Gastroesophageal sphincter (tissue), 4 donors: ENCODE measurements at regions not wholly inside any gene's neighbourhood (a gene's known extent, or its start where the extent isn't known, plus 50 kb on each side); places are given as distances from the start of the nearest gene placed in this dataset.

Experiments
- ATAC-seq: fragments of 150-250 bp; one replicate; pipeline ENCODE4 v1.9.1; 2016; ENCODE audit warnings: mild to moderate bottlenecking, moderate library complexity
- H3K27ac ChIP-seq, 4 donors: fragments of 200-600 bp; sonication (generic) in 3 of 4; 1 replicate in 3 of 4; 2 replicates in 1 of 4; pipeline ENCODE4 v1.5.1; 2016 to 2019
- H3K27me3 ChIP-seq: fragments of 200-600 bp; sonication (generic); one replicate; pipeline ENCODE4 v1.5.1; 2019
- H3K36me3 ChIP-seq, 2 donors: fragments of 200-600 bp; sonication (generic); one replicate each; pipeline ENCODE4 v1.5.1; 2019; ENCODE audit warnings: control low read depth in 1 of 2
- H3K4me1 ChIP-seq, 3 donors: fragments of 200-600 bp; sonication (generic); 1 replicate in 2 of 3; 2 replicates in 1 of 3; pipeline ENCODE4 v1.5.1; 2016 to 2019; ENCODE audit warnings: control low read depth in 2 of 3
- H3K4me3 ChIP-seq, 2 donors: fragments of 200-600 bp; sonication (generic); one replicate each; pipeline ENCODE4 v1.5.1; 2019; ENCODE audit warnings: mild to moderate bottlenecking in 1 of 2, moderate library complexity in 1 of 2
- H3K9me3 ChIP-seq, 3 donors: fragments of 200-600 bp; sonication (generic); one replicate each; pipeline ENCODE4 v1.5.1; 2017 to 2019; ENCODE audit warnings: control low read depth in 2 of 3
- CTCF ChIP-seq, 4 experiments: fragments of 200-600 bp in 2 of 4; fragments of 450-650 bp in 2 of 4; sonication (generic) in 1 of 4; IDR thresholded peaks; one replicate each; pipeline ENCODE4 v1.5.1; 2017 to 2019; ENCODE audit warnings: antibody characterized with exemption in 4 of 4, mild to moderate bottlenecking in 2 of 4, moderate library complexity in 2 of 4
- EP300 ChIP-seq: sonication (generic); formaldehyde crosslinking; IDR thresholded peaks from one replicate; pipeline ENCODE4 v1.6.1; 2017; ENCODE audit warnings: antibody characterized with exemption, mild to moderate bottlenecking
- POLR2A ChIP-seq, 2 donors: fragments of 450-650 bp; IDR thresholded peaks; one replicate each; pipeline ENCODE4 v1.6.1; 2017; ENCODE audit warnings: antibody characterized with exemption in 2 of 2, mild to moderate bottlenecking in 2 of 2, moderate library complexity in 1 of 2
- POLR2AphosphoS5 ChIP-seq: sonication (generic); formaldehyde crosslinking; IDR thresholded peaks from one replicate; pipeline ENCODE4 v1.6.1; 2017; ENCODE audit warnings: antibody characterized with exemption
- WGBS, 2 donors: methylation state at CpG; one replicate each; pipeline ENCODE4 v1.1.5; 2018; ENCODE audit warnings: low coverage in 1 of 2; 5-methylcytosine and 5-hydroxymethylcytosine counted together

DNA sequence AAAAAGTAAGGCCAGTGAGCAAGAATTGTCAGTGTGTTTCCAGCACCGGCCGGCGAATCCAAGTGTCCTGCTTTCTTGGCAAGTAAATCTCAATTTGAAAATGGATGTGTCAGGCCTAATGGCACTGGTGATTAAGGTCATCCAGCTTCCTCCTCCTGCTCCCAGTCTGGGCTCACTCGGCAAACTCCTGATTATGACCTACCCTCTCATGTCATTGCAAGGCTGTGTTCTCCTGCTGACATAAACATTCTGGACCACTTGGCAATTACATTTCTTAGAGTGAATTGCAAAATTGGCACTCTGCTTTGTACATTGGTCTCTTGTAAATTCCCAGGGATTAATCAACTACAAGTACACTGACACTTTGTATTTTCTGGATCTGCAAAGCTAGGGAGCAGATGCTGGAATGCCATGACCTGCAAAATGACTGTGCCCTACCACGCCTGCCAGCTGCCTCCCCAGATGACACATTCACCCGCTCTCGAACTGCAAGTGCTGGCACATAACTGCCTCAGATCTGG lies 473.8 kb downstream of the KIF20B start:
- ATAC-seq: peak; percentile 81
- 34 to 43% methylated on average over 7 of the region's 7 CpGs for WGBS, 2 donors

GRCh38 chr10:90179696-90180407 lies 478.5 kb downstream of the KIF20B start:
- no peaks in the 10 kb centered on the region for H3K9me3 ChIP-seq
- peak; percentile 89 for ATAC-seq
- H3K36me3 ChIP-seq: no peaks in the 10 kb centered on the region
- peak overlapping the region in 1 of 4 donors; percentile 37 for H3K27ac ChIP-seq
- WGBS, 2 donors: 68% methylated on average over 5 of the region's 5 CpGs; no CpG with 5 or more reads in 1 of the 2 donors
- H3K4me3 ChIP-seq: no peak overlapping the region
- no peak for TF ChIP-seq CTCF (IDR thresholded peaks at IDR 0.05)
- TF ChIP-seq POLR2AphosphoS5: peak; percentile 97
- H3K27me3 ChIP-seq: no peaks in the 10 kb centered on the region
- H3K4me1 ChIP-seq: no peaks in the 10 kb centered on the region

More for the DNA sequence above, 473.8 kb downstream of the KIF20B start:
- TF ChIP-seq POLR2AphosphoS5 (peak; percentile 93), EP300 (no peak), CTCF (IDR thresholded peaks at IDR 0.05) (no peak), POLR2A (IDR thresholded peaks at IDR 0.05) (no peak)
- H3K27ac ChIP-seq: peak overlapping the region in 1 of 4 donors; percentile 9
- no peak overlapping the region for H3K4me3 ChIP-seq
- H3K4me1 ChIP-seq: no peaks in the 10 kb centered on the region
- H3K27me3 ChIP-seq: no peaks in the 10 kb centered on the region
- H3K9me3 ChIP-seq: no peaks in the 10 kb centered on the region
- no peaks in the 10 kb centered on the region for H3K36me3 ChIP-seq

DNA sequence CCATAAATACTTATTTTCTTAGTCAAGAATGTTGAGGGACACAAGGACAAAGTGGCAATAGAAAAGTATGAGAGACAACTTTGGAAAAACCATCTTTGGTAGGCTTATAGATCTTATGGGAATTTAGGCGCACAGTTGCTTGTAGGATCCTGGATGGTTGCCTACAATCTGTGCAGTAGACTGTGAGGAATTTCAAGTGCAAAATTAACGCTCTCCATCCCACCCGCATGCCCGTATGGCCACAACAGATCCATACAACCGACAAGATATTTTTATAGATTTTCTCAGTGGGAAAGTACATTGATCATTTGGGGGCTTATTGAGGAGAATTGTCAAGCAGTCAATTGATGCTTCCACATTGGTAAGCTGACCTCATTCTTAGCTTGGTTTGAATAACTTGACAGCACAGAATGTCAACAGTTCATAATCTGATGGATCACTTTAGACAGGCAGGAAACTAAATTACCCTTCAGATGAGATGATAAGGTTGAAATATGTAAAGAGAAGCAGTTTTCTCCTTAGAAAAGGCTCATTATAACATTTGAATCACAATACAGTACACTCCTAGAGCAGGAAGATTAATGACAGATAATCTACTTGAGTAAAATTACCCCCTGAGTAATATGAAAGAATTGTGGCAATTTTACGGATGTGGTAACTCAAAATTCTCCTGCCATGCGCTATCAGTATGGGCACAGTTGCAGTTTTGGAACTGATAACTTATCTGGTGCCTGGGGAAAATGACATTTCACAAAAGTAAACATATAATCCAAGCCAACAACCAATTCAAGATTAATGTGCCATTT lies 479.7 kb downstream of the KIF20B start:
- H3K4me3 ChIP-seq: no peak overlapping the region
- H3K9me3 ChIP-seq: no peaks in the 10 kb centered on the region
- H3K4me1 ChIP-seq: no peaks in the 10 kb centered on the region
- WGBS, 2 donors: 71 to 72% methylated on average over 7 of the region's 7 CpGs
- TF ChIP-seq POLR2AphosphoS5 (no peak), POLR2A (IDR thresholded peaks at IDR 0.05) (no peak), EP300 (no peak), CTCF (IDR thresholded peaks at IDR 0.05) (no peak)
- no peaks in the 10 kb centered on the region for H3K27me3 ChIP-seq
- no peaks in the 10 kb centered on the region for H3K36me3 ChIP-seq
- ATAC-seq: no peak
- no peak overlapping the region for H3K27ac ChIP-seq

DNA sequence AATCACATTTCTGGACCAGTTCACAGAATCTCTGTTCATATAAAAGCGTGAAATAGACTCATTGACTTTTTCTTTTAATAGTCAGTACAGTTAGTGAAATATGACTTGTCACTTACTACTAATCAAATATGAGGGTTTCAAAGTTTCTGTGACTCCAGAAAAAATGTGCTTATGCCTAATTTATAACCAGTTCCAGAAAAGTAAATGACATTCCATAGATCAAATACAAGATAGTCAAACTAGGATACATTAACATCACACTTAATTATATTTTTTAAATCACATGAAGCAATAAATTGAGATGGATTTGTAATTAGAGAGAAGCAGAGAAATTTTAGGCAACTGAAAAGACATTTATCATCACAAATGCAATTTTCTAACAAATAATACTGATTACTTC lies 491.4 kb downstream of the KIF20B start:
- Histone ChIP-seq H3K9me3 (no peaks in the 10 kb centered on the region), H3K27me3 (no peaks in the 10 kb centered on the region), H3K4me3 (no peak overlapping the region), H3K4me1 (no peaks in the 10 kb centered on the region), H3K36me3 (no peaks in the 10 kb centered on the region), H3K27ac (no peak overlapping the region)
- no peak for ATAC-seq
- TF ChIP-seq POLR2AphosphoS5 (no peak), POLR2A (IDR thresholded peaks at IDR 0.05) (no peak), CTCF (IDR thresholded peaks at IDR 0.05) (no peak), EP300 (no peak)
- WGBS, 2 donors: 36 to 50% methylated on average over 1 of the region's 1 CpG
